RWPE2 (cell line): ENCODE measurements at regions not wholly inside any gene's neighbourhood (a gene's known extent, or its start where the extent isn't known, plus 50 kb on each side); places are given as distances from the start of the nearest gene placed in this dataset.
"Not testable (repeated sequence)": the region's sequence is repeated elsewhere in the genome, so short reads cannot be mapped to it uniquely, and the experiment has no call there.

Source experiments
- ATAC-seq: fragments of 200-7000 bp; cut with Tn5 transposase; 3 replicates; pipeline ENCODE4 v1.9.1; 2021; ENCODE audit warnings: low read depth
- DNase-seq: peaks from one replicate; pipeline ENCODE4 v3.0.0-alpha.2; 2020; ENCODE audit warnings: low spot score
- H3K27ac ChIP-seq: fragments of 450-650 bp; 2 replicates; pipeline ENCODE4 v1.5.1; 2017; ENCODE audit warnings: mild to moderate bottlenecking; ENCODE audit not compliant: poor library complexity, severe bottlenecking
- H3K27me3 ChIP-seq: fragments of 250-450 bp; sonication (Bioruptor Pico); 2 replicates; pipeline ENCODE4 v1.5.1; 2021; ENCODE audit warnings: mild to moderate bottlenecking, moderate library complexity; ENCODE audit not compliant: insufficient read depth, poor library complexity, severe bottlenecking
- H3K36me3 ChIP-seq: fragments of 250-450 bp; sonication (Bioruptor Pico); 2 replicates; pipeline ENCODE4 v1.5.1; 2020; ENCODE audit warnings: low read depth, mild to moderate bottlenecking, moderate library complexity
- H3K4me1 ChIP-seq: fragments of 250-450 bp; sonication (Bioruptor Pico); 2 replicates; pipeline ENCODE4 v1.5.1; 2021; ENCODE audit warnings: mild to moderate bottlenecking, moderate library complexity; ENCODE audit not compliant: insufficient read depth, poor library complexity, severe bottlenecking
- H3K4me3 ChIP-seq: fragments of 250-450 bp; sonication (Bioruptor Pico); 2 replicates; pipeline ENCODE4 v1.5.1; 2021; ENCODE audit warnings: mild to moderate bottlenecking, moderate library complexity; ENCODE audit not compliant: severe bottlenecking
- H3K9me3 ChIP-seq: fragments of 250-450 bp; sonication (Bioruptor Pico); 2 replicates; pipeline ENCODE4 v1.5.1; 2021; ENCODE audit warnings: mild to moderate bottlenecking, moderate library complexity; ENCODE audit not compliant: severe bottlenecking
- TF ChIP-seq, protein P1 (sequence below): fragments of 450-650 bp; IDR thresholded peaks from one replicate; pipeline ENCODE4 v1.5.1; 2017; ENCODE audit warnings: mild to moderate bottlenecking, moderate library complexity; ENCODE audit not compliant: poor library complexity, severe bottlenecking

DNA sequence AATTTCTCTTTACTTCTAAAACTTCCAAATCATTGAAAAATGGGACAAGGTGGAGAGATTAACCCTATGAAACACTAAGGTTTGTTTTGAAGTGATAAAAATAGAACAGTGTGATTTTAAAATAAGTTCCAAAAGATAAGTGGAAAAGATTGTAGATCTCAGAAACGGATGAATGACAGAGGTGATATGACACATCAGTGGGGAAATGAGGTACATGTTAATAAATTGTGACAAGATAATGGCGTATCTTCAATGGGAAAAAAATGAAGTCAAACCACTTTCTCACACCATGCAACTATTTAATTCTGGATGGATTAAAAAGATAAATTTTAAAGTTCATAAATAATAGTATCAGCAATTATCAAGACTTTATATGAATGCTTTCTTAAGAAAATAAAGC lies 159.7 kb upstream of the VWC2 start:
- Histone ChIP-seq H3K9me3 (no peaks in the 10 kb centered on the region), H3K27ac (no peak overlapping the region), H3K36me3 (no peaks in the 10 kb centered on the region), H3K4me1 (no peaks in the 10 kb centered on the region), H3K4me3 (no peak overlapping the region), H3K27me3 (no peaks in the 10 kb centered on the region)
- no peak for ATAC-seq
- DNase-seq, result no peak
- TF ChIP-seq, protein P1, sequence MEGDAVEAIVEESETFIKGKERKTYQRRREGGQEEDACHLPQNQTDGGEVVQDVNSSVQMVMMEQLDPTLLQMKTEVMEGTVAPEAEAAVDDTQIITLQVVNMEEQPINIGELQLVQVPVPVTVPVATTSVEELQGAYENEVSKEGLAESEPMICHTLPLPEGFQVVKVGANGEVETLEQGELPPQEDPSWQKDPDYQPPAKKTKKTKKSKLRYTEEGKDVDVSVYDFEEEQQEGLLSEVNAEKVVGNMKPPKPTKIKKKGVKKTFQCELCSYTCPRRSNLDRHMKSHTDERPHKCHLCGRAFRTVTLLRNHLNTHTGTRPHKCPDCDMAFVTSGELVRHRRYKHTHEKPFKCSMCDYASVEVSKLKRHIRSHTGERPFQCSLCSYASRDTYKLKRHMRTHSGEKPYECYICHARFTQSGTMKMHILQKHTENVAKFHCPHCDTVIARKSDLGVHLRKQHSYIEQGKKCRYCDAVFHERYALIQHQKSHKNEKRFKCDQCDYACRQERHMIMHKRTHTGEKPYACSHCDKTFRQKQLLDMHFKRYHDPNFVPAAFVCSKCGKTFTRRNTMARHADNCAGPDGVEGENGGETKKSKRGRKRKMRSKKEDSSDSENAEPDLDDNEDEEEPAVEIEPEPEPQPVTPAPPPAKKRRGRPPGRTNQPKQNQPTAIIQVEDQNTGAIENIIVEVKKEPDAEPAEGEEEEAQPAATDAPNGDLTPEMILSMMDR, result no peak

DNA sequence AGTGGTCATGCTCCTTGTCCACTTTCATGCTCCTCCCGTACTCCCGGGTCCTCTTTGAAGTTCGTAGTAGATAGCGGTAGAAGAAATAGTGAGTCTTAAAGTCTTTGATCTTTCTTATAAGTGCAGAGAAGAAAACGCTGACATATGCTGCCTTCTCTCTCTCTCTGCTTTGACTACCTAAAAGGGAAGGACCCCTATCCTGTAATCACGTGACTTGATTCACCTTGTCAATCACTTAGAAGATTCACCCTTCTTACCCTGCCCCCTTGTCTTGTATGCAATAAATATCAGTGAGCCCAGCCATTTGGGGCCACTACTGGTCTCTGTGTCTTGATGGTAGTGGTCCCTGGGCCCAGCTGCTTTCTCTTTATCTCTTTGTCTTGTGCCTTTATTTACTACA lies 158.5 kb upstream of the VWC2 start:
- ATAC-seq, H3K36me3 ChIP-seq, DNase-seq, H3K4me1 ChIP-seq, H3K27ac ChIP-seq, H3K27me3 ChIP-seq, H3K4me3 ChIP-seq, H3K9me3 ChIP-seq: not testable (repeated sequence)

DNA sequence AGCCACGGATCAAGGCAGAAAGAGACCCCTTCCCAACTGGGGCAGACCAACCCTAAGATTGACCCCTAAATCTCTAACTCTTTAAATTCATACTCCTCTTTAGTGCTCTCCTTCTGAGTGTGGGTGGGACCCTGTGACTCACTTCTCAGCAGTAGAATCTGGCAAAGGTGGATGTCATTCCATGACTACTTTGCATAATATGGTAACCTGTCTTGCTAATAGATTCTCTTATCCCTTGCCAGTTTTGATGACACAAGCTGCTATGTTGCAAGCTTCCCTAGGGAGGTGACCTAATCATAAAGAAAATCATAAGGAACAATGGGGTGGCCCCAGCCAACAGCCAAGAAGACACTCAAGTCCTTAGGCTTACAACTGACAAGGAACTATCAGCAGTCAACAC lies 155.4 kb upstream of the VWC2 start:
- H3K27me3 ChIP-seq, result no peaks in the 10 kb centered on the region
- no peaks in the 10 kb centered on the region for H3K9me3 ChIP-seq
- no peak overlapping the region for H3K27ac ChIP-seq
- DNase-seq (no peak), ATAC-seq (no peak)
- no peaks in the 10 kb centered on the region for H3K4me1 ChIP-seq
- no peak overlapping the region for H3K4me3 ChIP-seq
- H3K36me3 ChIP-seq, result no peaks in the 10 kb centered on the region
- TF ChIP-seq, protein P1, result no peak

DNA sequence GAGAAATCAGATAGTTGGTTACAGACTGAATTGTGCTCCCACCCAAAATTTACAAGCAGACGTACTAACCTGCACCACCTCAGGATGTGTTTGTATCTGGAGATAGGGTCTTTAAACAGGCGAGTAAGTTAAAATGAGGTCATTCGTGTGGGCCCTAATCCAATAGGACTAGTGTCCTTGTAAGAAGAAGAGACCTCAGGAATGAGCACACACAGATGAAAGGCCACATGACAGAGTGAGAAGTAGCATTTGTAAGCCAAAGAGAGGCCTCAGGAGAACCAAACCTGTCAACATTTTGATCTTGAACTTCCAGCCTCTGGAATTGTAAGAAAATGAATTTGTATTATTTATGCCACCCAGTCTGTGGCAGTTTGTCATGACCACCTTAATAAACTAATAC lies 149.5 kb upstream of the VWC2 start:
- TF ChIP-seq, protein P1, result no peak
- ATAC-seq (no peak), DNase-seq (no peak)
- Histone ChIP-seq H3K4me3 (no peak overlapping the region), H3K27ac (no peak overlapping the region), H3K36me3 (no peaks in the 10 kb centered on the region), H3K9me3 (no peaks in the 10 kb centered on the region), H3K4me1 (no peaks in the 10 kb centered on the region), H3K27me3 (no peaks in the 10 kb centered on the region)

DNA sequence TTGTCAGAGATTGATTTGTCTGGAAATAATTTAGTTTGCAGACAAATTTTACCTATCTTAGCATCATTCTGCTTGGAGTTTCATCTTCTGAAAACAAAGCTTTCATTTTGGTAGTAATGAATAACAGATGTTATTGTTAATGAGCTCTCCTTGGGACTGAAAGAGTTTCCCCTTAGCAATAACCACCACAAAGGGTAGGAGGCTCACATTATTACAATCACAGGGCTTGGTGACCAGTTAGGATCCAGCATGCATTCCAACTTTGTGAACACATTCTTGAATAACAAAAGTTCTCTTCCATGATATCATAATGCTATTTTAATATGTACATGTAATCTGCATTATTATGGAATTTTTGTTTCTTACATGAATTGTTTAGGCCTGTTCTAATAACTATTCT lies 148.8 kb upstream of the VWC2 start:
- no peak overlapping the region for H3K4me3 ChIP-seq
- H3K27me3 ChIP-seq, result no peaks in the 10 kb centered on the region
- no peaks in the 10 kb centered on the region for H3K4me1 ChIP-seq
- no peaks in the 10 kb centered on the region for H3K9me3 ChIP-seq
- no peak overlapping the region for H3K27ac ChIP-seq
- DNase-seq (no peak), ATAC-seq (no peak)
- H3K36me3 ChIP-seq, result no peaks in the 10 kb centered on the region
- TF ChIP-seq, protein P1, result no peak

DNA sequence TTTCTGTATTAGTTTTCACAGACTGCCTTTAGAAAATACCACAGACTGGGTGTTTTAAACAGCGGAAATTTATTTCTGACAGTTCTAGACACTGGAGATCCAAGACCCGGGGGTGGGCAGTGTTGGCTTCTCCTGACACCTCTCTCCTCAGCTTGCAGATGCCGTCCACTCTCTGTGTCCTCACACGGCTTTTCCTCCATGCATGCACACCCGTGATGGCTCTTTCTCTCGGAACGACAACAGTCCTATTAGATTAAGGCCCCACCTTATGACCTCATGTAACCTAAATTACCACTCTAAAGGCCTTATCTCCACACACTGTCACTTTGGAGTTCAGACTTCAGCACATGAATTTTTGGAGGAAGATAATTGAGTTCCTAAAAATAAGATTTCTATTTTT lies 142.9 kb upstream of the VWC2 start:
- no peaks in the 10 kb centered on the region for H3K36me3 ChIP-seq
- H3K4me1 ChIP-seq, result no peaks in the 10 kb centered on the region
- TF ChIP-seq, protein P1, result no peak
- no peaks in the 10 kb centered on the region for H3K9me3 ChIP-seq
- H3K27ac ChIP-seq, result no peak overlapping the region
- H3K4me3 ChIP-seq, result no peak overlapping the region
- ATAC-seq, result no peak
- H3K27me3 ChIP-seq, result no peaks in the 10 kb centered on the region
- DNase-seq, result no peak
